ENCODE measurements at regions not wholly inside any gene's neighbourhood (a gene's known extent, or its start where the extent isn't known, plus 50 kb on each side); places are given as distances from the start of the nearest gene placed in this dataset.

GRCh38 chr17:13698832-13699231 is 97.1 kb upstream of the HS3ST3A1 start:
- WGBS, result 86% methylated on average over 3 of the region's 3 CpGs
- no peak overlapping the region for H3K27ac ChIP-seq (ENCODE audit: low read depth in 1 of 2, low read length in 2 of 2)
- no peaks in the 10 kb centered on the region for H3K9me3 ChIP-seq (ENCODE audit: control insufficient read depth in 4 of 4, low read length in 3 of 4)
- H3K4me1 ChIP-seq (ENCODE audit: control insufficient read depth in 4 of 4, insufficient read depth in 4 of 4, low read length in 3 of 4), result no peaks in the 10 kb centered on the region
- H3K27me3 ChIP-seq (ENCODE audit: control insufficient read depth in 4 of 4, insufficient read depth in 4 of 4, low read length in 3 of 4), result no peaks in the 10 kb centered on the region
- DNase-seq (ENCODE audit: low spot score), result no peak
- TF ChIP-seq, protein P1, sequence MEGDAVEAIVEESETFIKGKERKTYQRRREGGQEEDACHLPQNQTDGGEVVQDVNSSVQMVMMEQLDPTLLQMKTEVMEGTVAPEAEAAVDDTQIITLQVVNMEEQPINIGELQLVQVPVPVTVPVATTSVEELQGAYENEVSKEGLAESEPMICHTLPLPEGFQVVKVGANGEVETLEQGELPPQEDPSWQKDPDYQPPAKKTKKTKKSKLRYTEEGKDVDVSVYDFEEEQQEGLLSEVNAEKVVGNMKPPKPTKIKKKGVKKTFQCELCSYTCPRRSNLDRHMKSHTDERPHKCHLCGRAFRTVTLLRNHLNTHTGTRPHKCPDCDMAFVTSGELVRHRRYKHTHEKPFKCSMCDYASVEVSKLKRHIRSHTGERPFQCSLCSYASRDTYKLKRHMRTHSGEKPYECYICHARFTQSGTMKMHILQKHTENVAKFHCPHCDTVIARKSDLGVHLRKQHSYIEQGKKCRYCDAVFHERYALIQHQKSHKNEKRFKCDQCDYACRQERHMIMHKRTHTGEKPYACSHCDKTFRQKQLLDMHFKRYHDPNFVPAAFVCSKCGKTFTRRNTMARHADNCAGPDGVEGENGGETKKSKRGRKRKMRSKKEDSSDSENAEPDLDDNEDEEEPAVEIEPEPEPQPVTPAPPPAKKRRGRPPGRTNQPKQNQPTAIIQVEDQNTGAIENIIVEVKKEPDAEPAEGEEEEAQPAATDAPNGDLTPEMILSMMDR (IDR thresholded peaks at IDR 0.05; ENCODE audit: low read depth, low read length, missing input control), result no peak
- TF ChIP-seq NR2F2 (IDR thresholded peaks at IDR 0.05) (no peak), RAD21 (IDR thresholded peaks at IDR 0.05) (no peak), YY1 (IDR thresholded peaks at IDR 0.05) (no peak), SP1 (IDR thresholded peaks at IDR 0.05) (no peak), EGR1 (IDR thresholded peaks at IDR 0.05; ENCODE audit: low read depth in 2 of 2) (no peak), JUND (IDR thresholded peaks at IDR 0.05) (no peak), MAX (IDR thresholded peaks at IDR 0.05) (no peak)
- TF ChIP-seq, protein P2, sequence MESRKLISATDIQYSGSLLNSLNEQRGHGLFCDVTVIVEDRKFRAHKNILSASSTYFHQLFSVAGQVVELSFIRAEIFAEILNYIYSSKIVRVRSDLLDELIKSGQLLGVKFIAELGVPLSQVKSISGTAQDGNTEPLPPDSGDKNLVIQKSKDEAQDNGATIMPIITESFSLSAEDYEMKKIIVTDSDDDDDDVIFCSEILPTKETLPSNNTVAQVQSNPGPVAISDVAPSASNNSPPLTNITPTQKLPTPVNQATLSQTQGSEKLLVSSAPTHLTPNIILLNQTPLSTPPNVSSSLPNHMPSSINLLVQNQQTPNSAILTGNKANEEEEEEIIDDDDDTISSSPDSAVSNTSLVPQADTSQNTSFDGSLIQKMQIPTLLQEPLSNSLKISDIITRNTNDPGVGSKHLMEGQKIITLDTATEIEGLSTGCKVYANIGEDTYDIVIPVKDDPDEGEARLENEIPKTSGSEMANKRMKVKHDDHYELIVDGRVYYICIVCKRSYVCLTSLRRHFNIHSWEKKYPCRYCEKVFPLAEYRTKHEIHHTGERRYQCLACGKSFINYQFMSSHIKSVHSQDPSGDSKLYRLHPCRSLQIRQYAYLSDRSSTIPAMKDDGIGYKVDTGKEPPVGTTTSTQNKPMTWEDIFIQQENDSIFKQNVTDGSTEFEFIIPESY (IDR thresholded peaks at IDR 0.05), result no peak
- H3K4me3 ChIP-seq (ENCODE audit: low read depth in 1 of 3, low read length in 3 of 3), result no peak overlapping the region
- no peak overlapping the region for H3K9ac ChIP-seq (ENCODE audit: low read depth in 1 of 2, low read length in 2 of 2)
- no peaks in the 10 kb centered on the region for H3K36me3 ChIP-seq (ENCODE audit: control insufficient read depth in 4 of 4, insufficient read depth in 3 of 4, low read depth in 1 of 4, low read length in 3 of 4)

DNA sequence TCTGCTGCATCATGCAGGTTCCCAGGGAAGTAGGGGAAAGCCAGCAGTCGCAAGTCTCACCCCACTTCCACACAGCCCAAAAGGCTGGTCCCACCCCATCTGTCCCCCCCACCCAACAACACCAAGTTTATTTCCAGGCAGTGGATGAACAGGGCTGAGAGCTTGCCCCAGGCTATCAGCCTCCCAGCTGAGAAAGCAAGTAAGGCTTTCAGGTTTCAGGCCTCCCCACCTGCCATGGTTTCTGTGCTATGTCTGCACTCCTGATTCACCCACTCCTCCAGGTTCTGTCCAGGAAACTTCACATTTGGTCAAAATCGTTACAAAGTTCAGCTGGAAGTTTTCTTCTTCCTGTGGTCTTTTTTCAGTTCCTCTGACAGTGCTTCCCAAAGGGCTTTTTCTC is 97.5 kb upstream of the HS3ST3A1 start:
- TF ChIP-seq HNF4A (conservative IDR thresholded peaks at IDR 0.05) (no peak), FOXA1 (IDR thresholded peaks at IDR 0.05) (no peak), EGR1 (IDR thresholded peaks at IDR 0.05; ENCODE audit: low read depth in 2 of 2) (no peak)
- no peaks in the 10 kb centered on the region for H3K9me3 ChIP-seq (ENCODE audit: control insufficient read depth in 4 of 4, low read length in 3 of 4)
- no peak overlapping the region for H3K9ac ChIP-seq (ENCODE audit: low read depth in 1 of 2, low read length in 2 of 2)
- H3K4me1 ChIP-seq (ENCODE audit: control insufficient read depth in 4 of 4, insufficient read depth in 4 of 4, low read length in 3 of 4), result no peaks in the 10 kb centered on the region
- no peaks in the 10 kb centered on the region for H3K36me3 ChIP-seq (ENCODE audit: control insufficient read depth in 4 of 4, insufficient read depth in 3 of 4, low read depth in 1 of 4, low read length in 3 of 4)
- 71% methylated on average over 2 of the region's 2 CpGs for WGBS
- no peaks in the 10 kb centered on the region for H3K27me3 ChIP-seq (ENCODE audit: control insufficient read depth in 4 of 4, insufficient read depth in 4 of 4, low read length in 3 of 4)
- H3K27ac ChIP-seq (ENCODE audit: low read depth in 1 of 2, low read length in 2 of 2), result no peak overlapping the region
- no peak overlapping the region for H3K4me3 ChIP-seq (ENCODE audit: low read depth in 1 of 3, low read length in 3 of 3)
- DNase-seq (ENCODE audit: low spot score), result no peak

DNA sequence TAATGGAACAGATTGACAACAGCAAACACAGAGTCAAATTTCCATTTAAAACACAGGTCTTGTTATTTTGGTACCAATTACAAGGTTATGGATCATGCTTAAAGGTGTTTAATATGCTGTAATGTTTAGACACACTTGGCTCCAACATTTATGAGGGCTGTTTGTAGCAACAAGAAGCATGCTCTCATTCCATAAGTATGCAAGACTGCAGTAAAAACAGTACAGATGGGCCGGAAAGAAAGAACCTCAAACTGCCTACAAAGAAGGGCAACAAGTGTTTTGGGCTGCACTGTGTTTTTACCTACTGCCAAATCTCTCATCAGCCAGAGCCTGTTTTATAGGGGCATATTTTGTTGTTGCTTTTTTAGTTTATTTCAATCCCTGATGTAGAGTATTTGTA is 100.5 kb upstream of the HS3ST3A1 start:
- H3K27ac ChIP-seq (ENCODE audit: low read depth in 1 of 2, low read length in 2 of 2), result no peak overlapping the region
- 84% methylated on average over 1 of the region's 1 CpG for WGBS
- no peak for DNase-seq (ENCODE audit: low spot score)
- H3K36me3 ChIP-seq (ENCODE audit: control insufficient read depth in 4 of 4, insufficient read depth in 3 of 4, low read depth in 1 of 4, low read length in 3 of 4), result no peaks in the 10 kb centered on the region
- no peaks in the 10 kb centered on the region for H3K27me3 ChIP-seq (ENCODE audit: control insufficient read depth in 4 of 4, insufficient read depth in 4 of 4, low read length in 3 of 4)
- H3K9ac ChIP-seq (ENCODE audit: low read depth in 1 of 2, low read length in 2 of 2), result no peak overlapping the region
- H3K9me3 ChIP-seq (ENCODE audit: control insufficient read depth in 4 of 4, low read length in 3 of 4), result no peaks in the 10 kb centered on the region
- TF ChIP-seq RXRA (IDR thresholded peaks at IDR 0.05), result no peak
- no peak for TF ChIP-seq EGR1 (IDR thresholded peaks at IDR 0.05; ENCODE audit: low read depth in 2 of 2)
- no peak for TF ChIP-seq ATF3 (IDR thresholded peaks at IDR 0.05)
- TF ChIP-seq NR2F2 (IDR thresholded peaks at IDR 0.05), result no peak
- TF ChIP-seq, protein P2 (IDR thresholded peaks at IDR 0.05), result no peak
- TF ChIP-seq FOXA2 (IDR thresholded peaks at IDR 0.05), result no peak
- TF ChIP-seq, protein P1 (IDR thresholded peaks at IDR 0.05; ENCODE audit: low read depth, low read length, missing input control), result no peak
- TF ChIP-seq HNF4A (conservative IDR thresholded peaks at IDR 0.05), result no peak
- no peak for TF ChIP-seq RAD21 (IDR thresholded peaks at IDR 0.05)
- no peak for TF ChIP-seq JUND (IDR thresholded peaks at IDR 0.05)
- H3K4me3 ChIP-seq (ENCODE audit: low read depth in 1 of 3, low read length in 3 of 3), result no peak overlapping the region
- H3K4me1 ChIP-seq (ENCODE audit: control insufficient read depth in 4 of 4, insufficient read depth in 4 of 4, low read length in 3 of 4), result no peaks in the 10 kb centered on the region
